Fibroblast of pulmonary artery (primary cell): ENCODE measurements at regions not wholly inside any gene's neighbourhood (a gene's known extent, or its start where the extent isn't known, plus 50 kb on each side); places are given as distances from the start of the nearest gene placed in this dataset.
"Not testable (repeated sequence)": the region's sequence is repeated elsewhere in the genome, so short reads cannot be mapped to it uniquely, and the experiment has no call there.

ENCODE experiments used
- DNase-seq: peaks from one replicate; pipeline ENCODE4 v3.0.0-alpha.2; 2010; ENCODE audit warnings: low read depth
- H3K4me3 ChIP-seq: replicated peaks from 2 replicates; pipeline ENCODE4 v1.5.1; 2011; ENCODE audit warnings: low read depth, mild to moderate bottlenecking, control low read depth, low read length, moderate library complexity
- TF ChIP-seq, protein P1 (sequence below): IDR thresholded peaks from 2 replicates; pipeline ENCODE4 v1.5.1; 2011; ENCODE audit warnings: mild to moderate bottlenecking, control low read depth, low read length, inconsistent platforms; ENCODE audit errors: missing control alignments

DNA sequence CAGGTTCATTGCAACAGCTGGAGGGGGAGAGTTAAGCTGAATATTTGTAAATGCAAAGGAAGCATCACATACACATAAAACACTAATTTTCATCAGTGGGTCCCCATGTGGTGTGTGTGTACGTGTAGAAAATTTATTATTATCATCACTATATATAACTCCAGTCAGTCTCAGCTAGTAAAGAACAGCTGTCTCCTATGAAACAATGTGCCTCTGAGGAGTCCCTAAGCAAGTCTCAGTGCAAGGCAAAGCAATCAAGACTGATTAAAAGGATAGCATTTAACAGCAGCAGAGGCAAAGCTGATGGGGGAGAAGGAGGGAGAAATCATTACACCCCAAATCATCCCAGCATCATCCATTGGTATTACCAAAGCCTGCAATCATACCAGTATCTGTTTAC, 104.2 kb upstream of the MARCHF11 start:
- H3K4me3 ChIP-seq: no peak overlapping the region
- no peak for DNase-seq
- TF ChIP-seq, protein P1, sequence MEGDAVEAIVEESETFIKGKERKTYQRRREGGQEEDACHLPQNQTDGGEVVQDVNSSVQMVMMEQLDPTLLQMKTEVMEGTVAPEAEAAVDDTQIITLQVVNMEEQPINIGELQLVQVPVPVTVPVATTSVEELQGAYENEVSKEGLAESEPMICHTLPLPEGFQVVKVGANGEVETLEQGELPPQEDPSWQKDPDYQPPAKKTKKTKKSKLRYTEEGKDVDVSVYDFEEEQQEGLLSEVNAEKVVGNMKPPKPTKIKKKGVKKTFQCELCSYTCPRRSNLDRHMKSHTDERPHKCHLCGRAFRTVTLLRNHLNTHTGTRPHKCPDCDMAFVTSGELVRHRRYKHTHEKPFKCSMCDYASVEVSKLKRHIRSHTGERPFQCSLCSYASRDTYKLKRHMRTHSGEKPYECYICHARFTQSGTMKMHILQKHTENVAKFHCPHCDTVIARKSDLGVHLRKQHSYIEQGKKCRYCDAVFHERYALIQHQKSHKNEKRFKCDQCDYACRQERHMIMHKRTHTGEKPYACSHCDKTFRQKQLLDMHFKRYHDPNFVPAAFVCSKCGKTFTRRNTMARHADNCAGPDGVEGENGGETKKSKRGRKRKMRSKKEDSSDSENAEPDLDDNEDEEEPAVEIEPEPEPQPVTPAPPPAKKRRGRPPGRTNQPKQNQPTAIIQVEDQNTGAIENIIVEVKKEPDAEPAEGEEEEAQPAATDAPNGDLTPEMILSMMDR: no peak

DNA sequence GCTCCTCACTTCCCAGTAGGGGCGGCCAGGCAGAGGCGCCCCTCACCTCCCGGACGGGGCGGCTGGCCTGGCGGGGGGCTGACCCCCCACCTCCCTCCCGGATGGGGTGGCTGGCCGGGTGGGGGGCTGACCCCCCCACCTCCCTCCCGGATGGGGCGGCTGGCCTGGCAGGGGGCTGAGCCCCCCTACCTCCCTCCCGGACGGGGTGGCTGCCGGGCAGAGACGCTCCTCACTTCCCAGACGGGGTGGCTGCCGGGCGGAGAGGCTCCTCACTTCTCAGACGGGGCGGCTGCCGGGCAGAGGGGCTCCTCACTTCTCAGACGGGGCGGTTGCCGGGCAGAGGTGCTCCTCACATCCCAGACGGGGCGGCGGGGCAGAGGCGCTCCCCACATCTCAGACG, 97.3 kb upstream of the MARCHF11 start:
- H3K4me3 ChIP-seq, DNase-seq: not testable (repeated sequence)

DNA sequence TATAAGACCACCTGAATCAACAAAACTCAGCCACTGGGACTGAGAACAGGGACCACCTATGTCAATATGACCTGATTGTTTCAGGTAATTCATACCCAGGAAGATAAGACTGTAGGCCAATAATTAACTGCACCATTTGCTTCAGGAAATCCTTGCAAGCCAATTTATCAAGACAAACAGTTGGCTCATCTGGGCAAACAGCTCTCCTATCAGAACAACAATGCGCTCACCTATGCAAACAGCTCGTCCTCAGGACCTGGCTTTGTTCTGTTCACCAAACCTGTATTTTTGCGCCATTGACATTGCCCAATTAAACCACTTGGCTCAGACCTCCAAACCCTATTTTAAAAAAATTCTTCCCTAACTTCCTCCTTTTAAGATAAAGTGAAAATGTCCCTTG, 92.3 kb upstream of the MARCHF11 start:
- TF ChIP-seq, protein P1: no peak
- no peak for DNase-seq
- H3K4me3 ChIP-seq: no peak overlapping the region

DNA sequence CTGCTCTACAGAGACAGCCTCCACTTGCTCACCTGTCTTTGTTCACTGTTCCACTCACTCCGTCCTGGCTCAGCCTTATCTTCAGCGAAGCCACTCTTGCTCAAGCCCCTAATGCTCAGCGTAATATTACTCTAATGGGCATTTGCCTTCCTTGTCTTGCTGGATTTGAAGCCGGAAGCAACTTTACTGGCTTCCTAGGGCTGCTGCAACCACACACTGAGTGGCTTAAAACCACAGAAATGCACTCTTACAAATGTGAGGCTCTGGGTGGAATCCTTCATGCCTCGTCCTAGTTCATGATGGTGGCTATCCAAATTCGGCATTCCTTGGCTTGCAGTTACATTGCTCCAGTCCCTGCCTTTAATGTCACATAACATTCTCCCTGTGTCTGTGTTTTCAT, 85.5 kb upstream of the MARCHF11 start:
- H3K4me3 ChIP-seq: no peak overlapping the region
- TF ChIP-seq, protein P1: no peak

DNA sequence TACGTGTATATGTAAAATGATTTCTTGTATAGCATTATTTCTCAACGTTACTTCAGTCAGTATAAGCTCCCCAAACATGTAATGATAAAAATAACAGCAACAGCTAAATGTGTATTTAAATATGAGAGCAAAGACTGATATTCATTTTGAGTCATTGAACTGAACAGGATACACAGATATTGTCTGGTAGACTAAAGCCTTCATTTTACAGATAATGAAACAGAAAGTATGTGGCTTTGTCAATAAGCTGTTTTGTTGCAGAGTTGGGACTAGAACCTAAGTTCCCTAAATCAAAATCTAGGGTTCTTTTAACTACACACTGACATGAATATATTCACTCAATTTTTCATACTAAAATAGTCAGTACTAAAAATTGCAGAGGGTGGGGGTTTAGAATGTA, 80.4 kb upstream of the MARCHF11 start:
- no peak overlapping the region for H3K4me3 ChIP-seq
- TF ChIP-seq, protein P1: no peak
- DNase-seq: no peak

More for the DNA sequence above, 85.5 kb upstream of the MARCHF11 start:
- no peak for DNase-seq

DNA sequence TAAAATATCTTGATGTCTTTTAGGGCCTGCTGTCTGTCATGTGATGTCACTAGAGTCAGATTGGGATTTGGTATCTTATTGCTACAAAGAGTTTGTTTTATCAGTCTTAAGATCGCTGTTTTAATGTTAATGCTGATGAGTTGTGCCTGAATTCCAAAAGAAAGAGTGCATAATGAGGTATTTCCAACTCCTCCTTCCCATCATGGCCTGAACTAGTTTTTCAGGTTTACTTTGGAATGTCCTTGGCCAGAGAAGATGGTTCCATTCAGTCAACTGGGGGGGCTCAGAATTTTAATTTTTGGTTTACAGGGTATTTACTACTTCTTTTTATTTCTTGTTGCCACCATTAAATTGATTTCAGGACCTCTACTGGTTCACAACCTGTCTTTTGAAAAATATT, 74.3 kb upstream of the MARCHF11 start:
- TF ChIP-seq, protein P1: no peak
- H3K4me3 ChIP-seq: no peak overlapping the region
- no peak for DNase-seq

DNA sequence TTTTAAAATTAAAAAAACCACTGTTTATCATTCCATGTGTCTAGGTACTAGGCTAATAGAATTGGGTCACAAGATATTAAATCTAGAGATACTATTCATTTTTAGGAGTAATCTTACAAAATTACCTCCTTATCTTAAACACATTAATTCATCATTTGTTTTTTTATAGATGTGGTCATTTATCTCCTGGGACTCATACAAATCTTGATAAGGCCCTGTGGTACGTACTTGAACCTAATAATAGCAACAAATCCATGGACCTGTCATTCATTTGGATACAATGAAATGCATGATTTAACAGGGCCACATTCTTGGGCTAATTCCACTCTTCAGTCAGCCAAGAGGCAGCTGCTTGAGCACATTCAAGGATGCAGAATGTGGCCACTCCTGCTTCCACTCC, 66.4 kb upstream of the MARCHF11 start:
- no peak for DNase-seq
- TF ChIP-seq, protein P1: no peak
- H3K4me3 ChIP-seq: no peak overlapping the region

DNA sequence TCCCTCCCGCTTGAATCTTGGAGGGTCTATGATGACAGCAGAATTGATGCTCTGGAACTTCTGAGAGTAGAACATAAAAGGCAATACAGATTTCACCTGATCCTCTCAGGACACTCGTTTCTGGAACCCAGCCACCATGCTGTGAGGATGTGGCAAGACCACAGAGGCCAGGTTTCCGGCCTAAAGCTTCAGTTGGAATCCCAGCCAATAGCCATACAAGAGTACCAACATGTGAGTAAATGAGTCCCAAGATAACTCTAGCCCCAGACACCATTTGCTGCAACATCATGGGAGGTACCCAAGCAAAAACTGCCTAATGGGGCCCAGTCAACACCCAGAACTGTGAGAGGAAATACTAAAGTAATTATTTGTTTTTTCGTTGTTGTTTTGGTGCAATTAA, 65.7 kb upstream of the MARCHF11 start:
- TF ChIP-seq, protein P1: no peak
- no peak overlapping the region for H3K4me3 ChIP-seq
- no peak for DNase-seq
